Stimulated activated CD4-positive, alpha-beta T cell treated with anti-CD3 and anti-CD28 coated beads, Interleukin-12 subunit alpha, Interleukin-12 subunit beta, amount 100 ng/mL, for 4 hours (primary cell): ENCODE measurements at regions not wholly inside any gene's neighbourhood (a gene's known extent, or its start where the extent isn't known, plus 50 kb on each side); places are given as distances from the start of the nearest gene placed in this dataset.

Experiments used
- DNase-seq: peaks from one replicate; pipeline ENCODE4 v3.0.0-alpha.2; 2020

- DNase-seq = no peak
Observed at GRCh38 chr15:47620960-47621681, 96.2 kb upstream of the SEMA6D start.

DNA sequence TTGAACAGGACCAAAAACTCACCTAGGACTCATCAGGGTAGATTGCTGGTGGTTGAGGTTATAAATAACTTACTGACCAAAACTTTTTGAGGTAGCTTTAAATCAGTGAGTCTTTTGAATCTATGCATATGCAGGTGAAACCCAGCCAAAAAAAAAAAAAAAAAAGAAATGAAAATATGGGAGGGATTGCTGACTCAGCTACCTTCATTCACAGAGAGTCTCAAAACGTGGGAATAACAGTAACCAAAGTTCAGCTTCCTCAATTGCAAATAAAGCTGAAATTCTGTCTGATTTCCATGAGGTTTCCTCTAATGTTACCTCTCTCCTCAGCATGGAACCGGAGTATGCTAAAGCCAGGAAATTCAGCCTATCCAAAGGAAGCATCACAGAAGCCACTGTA is 95.2 kb upstream of the SEMA6D start:
- no peak for DNase-seq

GRCh38 chr15:47624503-47624902 is 92.8 kb upstream of the SEMA6D start:
- no peak for DNase-seq

DNA sequence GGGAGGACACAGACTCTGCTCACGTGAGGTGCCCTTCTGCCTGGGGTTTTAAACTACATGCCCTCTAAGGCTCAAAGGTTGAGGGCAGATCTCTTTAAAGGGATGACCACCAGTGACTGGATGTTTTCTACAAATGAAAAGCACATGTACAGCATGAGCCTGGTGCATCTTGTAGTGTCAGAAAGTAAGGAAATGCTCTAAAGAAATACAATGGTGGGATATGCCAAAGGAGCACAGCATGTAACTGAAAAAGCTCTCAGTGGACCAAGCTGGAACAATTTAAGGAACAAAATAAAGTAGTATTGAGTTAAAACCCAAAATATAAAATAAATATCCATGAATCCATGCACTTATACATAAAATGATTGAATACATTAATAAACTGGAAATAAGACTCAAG is 78.3 kb upstream of the SEMA6D start:
- DNase-seq = no peak

GRCh38 chr15:47640079-47640478 is 77.2 kb upstream of the SEMA6D start:
- DNase-seq = no peak

- DNase-seq = no peak
Observed at GRCh38 chr15:47640901-47641300, 76.4 kb upstream of the SEMA6D start.

- DNase-seq = no peak
Observed at GRCh38 chr15:47644722-47645121, 72.6 kb upstream of the SEMA6D start.

GRCh38 chr15:47650564-47650963 is 66.7 kb upstream of the SEMA6D start:
- DNase-seq = no peak

DNA sequence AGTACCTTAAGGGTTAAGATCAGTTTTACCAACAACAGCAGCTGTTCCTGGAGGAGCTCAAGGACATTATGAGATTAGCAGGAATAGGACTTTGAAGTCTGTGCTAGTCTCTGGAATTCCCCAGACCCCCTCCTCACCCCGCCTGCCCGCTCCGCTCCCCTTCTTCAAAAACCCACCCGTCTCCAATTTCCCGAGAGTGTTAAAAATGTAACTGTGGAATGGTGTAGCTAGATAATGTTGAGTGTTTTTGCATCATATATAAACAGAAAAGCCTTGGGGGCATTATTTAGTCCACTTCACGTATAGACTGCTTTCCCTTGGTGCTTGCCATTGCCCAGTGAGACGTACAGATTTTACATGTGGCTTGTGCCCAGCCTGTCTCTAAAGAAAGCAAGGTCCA is 65.0 kb upstream of the SEMA6D start:
- DNase-seq = no peak

- DNase-seq = no peak
Observed at GRCh38 chr15:47652844-47653243, 64.5 kb upstream of the SEMA6D start.

DNA sequence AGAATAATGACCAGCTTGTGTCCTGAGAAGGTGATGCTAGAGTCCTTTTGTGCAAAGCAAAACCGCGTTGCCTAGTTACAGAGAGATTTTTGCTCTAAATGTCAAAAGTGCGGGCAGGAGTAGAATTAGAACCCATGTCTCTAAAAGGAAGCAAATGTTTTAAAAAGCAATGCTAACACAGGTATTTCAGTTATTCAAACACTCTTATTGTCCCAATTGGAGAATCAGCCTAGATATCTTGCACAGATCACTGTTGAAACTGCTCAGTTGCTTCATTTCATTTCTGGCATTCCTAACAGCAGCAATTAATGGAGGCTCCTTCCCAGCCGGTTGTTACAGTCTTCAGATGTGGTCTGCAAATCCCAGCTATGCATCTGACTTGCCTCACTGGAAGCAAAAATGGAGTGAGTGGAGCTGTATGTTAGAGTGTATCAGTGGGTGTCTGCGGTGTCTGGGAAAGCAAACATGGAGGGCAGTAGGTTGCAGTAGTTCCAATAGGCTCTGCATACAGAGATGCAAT is 55.6 kb upstream of the SEMA6D start:
- no peak for DNase-seq

DNA sequence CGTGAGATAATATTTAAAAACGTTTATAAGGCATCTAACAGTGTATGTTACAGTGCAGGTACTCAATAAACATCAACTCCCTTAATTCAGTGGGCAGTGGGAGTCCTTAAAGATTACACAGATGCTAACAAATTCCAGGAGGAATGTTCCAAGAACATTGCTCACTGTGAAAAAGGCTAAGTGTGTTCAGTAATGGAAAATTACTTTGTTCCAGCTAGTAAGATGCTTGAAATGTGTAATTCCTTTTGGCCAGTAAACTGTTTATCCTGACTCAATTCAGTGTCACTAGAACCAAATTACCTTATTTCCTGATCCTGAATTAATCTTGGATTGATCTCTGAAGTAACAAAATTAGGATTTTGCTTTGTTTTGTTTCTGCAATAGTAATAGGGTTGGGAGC is 54.2 kb upstream of the SEMA6D start:
- DNase-seq = no peak
